Esophagus muscularis mucosa (tissue), 4 donors: ENCODE measurements at regions not wholly inside any gene's neighbourhood (a gene's known extent, or its start where the extent isn't known, plus 50 kb on each side); places are given as distances from the start of the nearest gene placed in this dataset.

Experiments used
- CTCF ChIP-seq, 3 experiments: fragments of 200-600 bp in 2 of 3; fragments of 450-650 bp in 1 of 3; sonication (generic) in 2 of 3; IDR thresholded peaks; one replicate each; pipeline ENCODE4 v1.5.1; 2017 to 2019; ENCODE audit warnings: antibody characterized with exemption in 3 of 3, mild to moderate bottlenecking in 2 of 3, moderate library complexity in 1 of 3
- EP300 ChIP-seq: sonication (generic); formaldehyde crosslinking; IDR thresholded peaks from one replicate; pipeline ENCODE4 v1.6.1; 2017; ENCODE audit warnings: antibody characterized with exemption
- POLR2A ChIP-seq: fragments of 450-650 bp; IDR thresholded peaks from one replicate; pipeline ENCODE4 v1.6.1; 2017; ENCODE audit warnings: antibody characterized with exemption, moderate library complexity, mild to moderate bottlenecking, low read depth

- TF ChIP-seq CTCF (IDR thresholded peaks at IDR 0.05) (no peak), POLR2A (no peak), EP300 (no peak)
These were observed 1061.6 kb upstream of the FAM98A start for GRCh38 chr2:34660741-34661140.
